ENCODE measurements at regions not wholly inside any gene's neighbourhood (a gene's known extent, or its start where the extent isn't known, plus 50 kb on each side); places are given as distances from the start of the nearest gene placed in this dataset.

DNA sequence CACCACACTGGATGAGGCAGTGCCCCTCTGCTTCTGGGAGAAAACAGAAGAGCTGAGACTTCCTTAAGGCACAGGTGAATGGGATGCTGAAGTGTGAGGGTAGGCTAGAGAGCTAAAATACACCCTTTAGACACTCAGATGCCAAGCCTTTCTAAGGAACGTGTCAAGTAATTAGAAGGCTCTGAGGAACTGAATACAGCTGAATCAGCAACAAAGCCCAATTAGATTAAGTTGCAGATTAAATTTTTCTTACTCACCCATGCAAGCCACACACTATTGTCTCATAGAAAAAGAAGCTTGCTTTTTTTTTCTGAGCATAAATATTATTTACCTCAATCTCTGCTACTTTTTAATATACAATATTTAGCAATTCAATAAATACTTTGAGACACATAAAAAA lies 354.3 kb upstream of the NRG3 start:
- TF ChIP-seq, protein P1, sequence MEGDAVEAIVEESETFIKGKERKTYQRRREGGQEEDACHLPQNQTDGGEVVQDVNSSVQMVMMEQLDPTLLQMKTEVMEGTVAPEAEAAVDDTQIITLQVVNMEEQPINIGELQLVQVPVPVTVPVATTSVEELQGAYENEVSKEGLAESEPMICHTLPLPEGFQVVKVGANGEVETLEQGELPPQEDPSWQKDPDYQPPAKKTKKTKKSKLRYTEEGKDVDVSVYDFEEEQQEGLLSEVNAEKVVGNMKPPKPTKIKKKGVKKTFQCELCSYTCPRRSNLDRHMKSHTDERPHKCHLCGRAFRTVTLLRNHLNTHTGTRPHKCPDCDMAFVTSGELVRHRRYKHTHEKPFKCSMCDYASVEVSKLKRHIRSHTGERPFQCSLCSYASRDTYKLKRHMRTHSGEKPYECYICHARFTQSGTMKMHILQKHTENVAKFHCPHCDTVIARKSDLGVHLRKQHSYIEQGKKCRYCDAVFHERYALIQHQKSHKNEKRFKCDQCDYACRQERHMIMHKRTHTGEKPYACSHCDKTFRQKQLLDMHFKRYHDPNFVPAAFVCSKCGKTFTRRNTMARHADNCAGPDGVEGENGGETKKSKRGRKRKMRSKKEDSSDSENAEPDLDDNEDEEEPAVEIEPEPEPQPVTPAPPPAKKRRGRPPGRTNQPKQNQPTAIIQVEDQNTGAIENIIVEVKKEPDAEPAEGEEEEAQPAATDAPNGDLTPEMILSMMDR (IDR thresholded peaks at IDR 0.05) = no peak
- TF ChIP-seq POLR2A (IDR thresholded peaks at IDR 0.05) (no peak), EP300 (IDR thresholded peaks at IDR 0.05) (no peak)

Data from tibial nerve (tissue), 4 donors.